ENCODE measurements at regions not wholly inside any gene's neighbourhood (a gene's known extent, or its start where the extent isn't known, plus 50 kb on each side); places are given as distances from the start of the nearest gene placed in this dataset.

GRCh38 chr5:171646102-171647042, 139.2 kb upstream of the SMIM23 start:
- POLR2A ChIA-PET: no interaction called here
- H3K9ac ChIP-seq (ENCODE audit: insufficient read depth, low read depth, low read length): no peak overlapping the region
- TF ChIP-seq ZNF441 (CRISPR knock-in tag; IDR thresholded peaks at IDR 0.05; ENCODE audit: borderline replicate concordance) (no peak), SALL2 (CRISPR knock-in tag; IDR thresholded peaks at IDR 0.05) (no peak), DR1 (CRISPR knock-in tag; IDR thresholded peaks at IDR 0.05) (no peak), STAG1 (CRISPR knock-in tag; IDR thresholded peaks at IDR 0.05) (no peak), ZNF740 (CRISPR knock-in tag; IDR thresholded peaks at IDR 0.05) (no peak), SMAD3 (CRISPR knock-in tag; IDR thresholded peaks at IDR 0.05) (no peak), ZNF180 (CRISPR knock-in tag; IDR thresholded peaks at IDR 0.05; ENCODE audit: borderline replicate concordance, low read depth) (no peak), KAT8 (CRISPR knock-in tag; IDR thresholded peaks at IDR 0.05) (no peak), FOXJ3 (CRISPR knock-in tag; IDR thresholded peaks at IDR 0.05; ENCODE audit: borderline replicate concordance) (no peak), GATA4 (IDR thresholded peaks at IDR 0.05; ENCODE audit: borderline replicate concordance, low read depth) (no peak), SNAPC4 (CRISPR knock-in tag; IDR thresholded peaks at IDR 0.05) (no peak), NBN (conservative IDR thresholded peaks at IDR 0.05) (no peak), ZFP36L2 (CRISPR knock-in tag; IDR thresholded peaks at IDR 0.05) (no peak), ZFP90 (CRISPR knock-in tag; IDR thresholded peaks at IDR 0.05; ENCODE audit: borderline replicate concordance) (no peak), KDM1A (CRISPR knock-in tag; IDR thresholded peaks at IDR 0.05) (no peak)
- TF ChIP-seq, protein P1, sequence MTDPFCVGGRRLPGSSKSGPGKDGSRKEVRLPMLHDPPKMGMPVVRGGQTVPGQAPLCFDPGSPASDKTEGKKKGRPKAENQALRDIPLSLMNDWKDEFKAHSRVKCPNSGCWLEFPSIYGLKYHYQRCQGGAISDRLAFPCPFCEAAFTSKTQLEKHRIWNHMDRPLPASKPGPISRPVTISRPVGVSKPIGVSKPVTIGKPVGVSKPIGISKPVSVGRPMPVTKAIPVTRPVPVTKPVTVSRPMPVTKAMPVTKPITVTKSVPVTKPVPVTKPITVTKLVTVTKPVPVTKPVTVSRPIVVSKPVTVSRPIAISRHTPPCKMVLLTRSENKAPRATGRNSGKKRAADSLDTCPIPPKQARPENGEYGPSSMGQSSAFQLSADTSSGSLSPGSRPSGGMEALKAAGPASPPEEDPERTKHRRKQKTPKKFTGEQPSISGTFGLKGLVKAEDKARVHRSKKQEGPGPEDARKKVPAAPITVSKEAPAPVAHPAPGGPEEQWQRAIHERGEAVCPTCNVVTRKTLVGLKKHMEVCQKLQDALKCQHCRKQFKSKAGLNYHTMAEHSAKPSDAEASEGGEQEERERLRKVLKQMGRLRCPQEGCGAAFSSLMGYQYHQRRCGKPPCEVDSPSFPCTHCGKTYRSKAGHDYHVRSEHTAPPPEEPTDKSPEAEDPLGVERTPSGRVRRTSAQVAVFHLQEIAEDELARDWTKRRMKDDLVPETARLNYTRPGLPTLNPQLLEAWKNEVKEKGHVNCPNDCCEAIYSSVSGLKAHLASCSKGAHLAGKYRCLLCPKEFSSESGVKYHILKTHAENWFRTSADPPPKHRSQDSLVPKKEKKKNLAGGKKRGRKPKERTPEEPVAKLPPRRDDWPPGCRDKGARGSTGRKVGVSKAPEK (CRISPR knock-in tag; IDR thresholded peaks at IDR 0.05; ENCODE audit: borderline replicate concordance): no peak

More at GRCh38 chr5:171646102-171647042, 139.2 kb upstream of the SMIM23 start:
- CTCF ChIA-PET (ENCODE audit: low intra/inter-chr PET ratio, low total read pairs): no interaction called here
- H3K27ac ChIP-seq (ENCODE audit: extremely low read length, insufficient read depth, low read length): no peak overlapping the region
- peaks cover 0 to 27% of the 10 kb centered on the region in 2 experiments; a peak in 1 of 5 replicates for H3K27me3 ChIP-seq (ENCODE audit: control insufficient read depth in 1 of 2, insufficient read depth in 2 of 2, low read length in 2 of 2)
- FAIRE-seq (no peak), DNase-seq (ENCODE audit: low spot score) (no peak), ATAC-seq (no peak)
- no peaks in the 10 kb centered on the region for H3K4me1 ChIP-seq (ENCODE audit: insufficient read depth, low read length)
- H4K20me1 ChIP-seq (ENCODE audit: insufficient read depth, low read length): no peaks in the 10 kb centered on the region
- 49% methylated on average over 12 of the region's 14 CpGs for WGBS (ENCODE audit: low lambda C conversion rate)
- H3K4me2 ChIP-seq (ENCODE audit: low read depth, low read length): no peak overlapping the region
- no peak overlapping the region for H2AFZ ChIP-seq (ENCODE audit: low read length)
- H3K9me3 ChIP-seq (ENCODE audit: low read length): no peaks in the 10 kb centered on the region
- H3K4me3 ChIP-seq (replicated peaks in 1 of 3; ENCODE audit: insufficient read depth in 1 of 3, low read depth in 2 of 3, low read length in 3 of 3): no peak overlapping the region
- H3K79me2 ChIP-seq (ENCODE audit: insufficient read depth, low read length): no peaks in the 10 kb centered on the region
- no TSS peak for BruUV-seq (replicated peaks)
- intact Hi-C loops (cut with micrococcal nuclease; ENCODE audit: unreplicated experiment) (no loop called here), in situ Hi-C loops (cut with HindIII; ENCODE audit: extremely low pct_ligation_motif_present, low pct_unique_long_range_greater_than_20kb) (no loop called here)
- no peaks in the 10 kb centered on the region for H3K36me3 ChIP-seq (replicated peaks in 1 of 2; ENCODE audit: control insufficient read depth in 1 of 2, insufficient read depth in 2 of 2, low read length in 2 of 2)

Measured in HepG2 (cell line).